Vagina (tissue), 2 donors: ENCODE measurements at regions not wholly inside any gene's neighbourhood (a gene's known extent, or its start where the extent isn't known, plus 50 kb on each side); places are given as distances from the start of the nearest gene placed in this dataset.

Experiments used
- POLR2A ChIP-seq, 2 donors: fragments of 450-650 bp; IDR thresholded peaks; one replicate each; pipeline ENCODE4 v1.6.1; 2017; ENCODE audit warnings: antibody characterized with exemption in 2 of 2, mild to moderate bottlenecking in 2 of 2, moderate library complexity in 2 of 2
- POLR2AphosphoS5 ChIP-seq, 2 donors: sonication (generic); formaldehyde crosslinking; IDR thresholded peaks; one replicate each; pipeline ENCODE4 v1.9.0; 2017; ENCODE audit warnings: antibody characterized with exemption in 2 of 2, mild to moderate bottlenecking in 2 of 2, low read depth in 1 of 2; ENCODE audit not compliant: insufficient read depth in 1 of 2
- TF ChIP-seq, protein P1 (sequence below), 3 experiments: fragments of 450-650 bp in 2 of 3; fragments of 200-600 bp in 1 of 3; sonication (generic) in 1 of 3; IDR thresholded peaks; one replicate each; pipeline ENCODE4 v1.5.1; 2017 to 2019; ENCODE audit warnings: antibody characterized with exemption in 3 of 3, mild to moderate bottlenecking in 2 of 3, moderate library complexity in 2 of 3

DNA sequence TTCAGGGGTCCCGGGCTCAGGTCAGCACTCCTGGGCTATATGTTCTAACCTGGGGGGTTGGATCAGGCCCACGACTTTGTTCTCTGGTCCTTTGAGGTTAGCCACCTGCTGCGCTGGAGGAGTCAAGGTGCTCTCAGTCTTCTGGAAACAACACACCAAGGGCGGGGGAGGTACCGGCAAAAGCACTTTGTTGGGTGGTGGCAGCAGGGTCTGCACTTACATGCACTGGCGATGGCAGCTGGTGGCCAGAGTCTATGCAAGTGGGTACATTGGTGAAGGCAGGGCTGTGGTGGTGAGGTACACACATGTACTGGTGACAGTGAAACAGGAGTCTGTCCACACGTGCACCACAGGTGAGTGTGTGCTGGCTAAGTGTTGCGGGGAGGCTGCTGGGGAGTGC is 194.2 kb upstream of the MAGI2 start:
- TF ChIP-seq, protein P1, sequence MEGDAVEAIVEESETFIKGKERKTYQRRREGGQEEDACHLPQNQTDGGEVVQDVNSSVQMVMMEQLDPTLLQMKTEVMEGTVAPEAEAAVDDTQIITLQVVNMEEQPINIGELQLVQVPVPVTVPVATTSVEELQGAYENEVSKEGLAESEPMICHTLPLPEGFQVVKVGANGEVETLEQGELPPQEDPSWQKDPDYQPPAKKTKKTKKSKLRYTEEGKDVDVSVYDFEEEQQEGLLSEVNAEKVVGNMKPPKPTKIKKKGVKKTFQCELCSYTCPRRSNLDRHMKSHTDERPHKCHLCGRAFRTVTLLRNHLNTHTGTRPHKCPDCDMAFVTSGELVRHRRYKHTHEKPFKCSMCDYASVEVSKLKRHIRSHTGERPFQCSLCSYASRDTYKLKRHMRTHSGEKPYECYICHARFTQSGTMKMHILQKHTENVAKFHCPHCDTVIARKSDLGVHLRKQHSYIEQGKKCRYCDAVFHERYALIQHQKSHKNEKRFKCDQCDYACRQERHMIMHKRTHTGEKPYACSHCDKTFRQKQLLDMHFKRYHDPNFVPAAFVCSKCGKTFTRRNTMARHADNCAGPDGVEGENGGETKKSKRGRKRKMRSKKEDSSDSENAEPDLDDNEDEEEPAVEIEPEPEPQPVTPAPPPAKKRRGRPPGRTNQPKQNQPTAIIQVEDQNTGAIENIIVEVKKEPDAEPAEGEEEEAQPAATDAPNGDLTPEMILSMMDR (IDR thresholded peaks at IDR 0.05) = no peak
- TF ChIP-seq POLR2AphosphoS5 (IDR thresholded peaks at IDR 0.05; ENCODE audit: insufficient read depth in 1 of 2, low read depth in 1 of 2) (no peak), POLR2A (IDR thresholded peaks at IDR 0.05) (no peak)
